Adipocyte (in vitro differentiated cells): ENCODE measurements at regions not wholly inside any gene's neighbourhood (a gene's known extent, or its start where the extent isn't known, plus 50 kb on each side); places are given as distances from the start of the nearest gene placed in this dataset.

Experiments used
- DNase-seq: peaks from one replicate; pipeline ENCODE4 v3.0.0-alpha.2; 2015; ENCODE audit warnings: low read depth
- H3K27me3 ChIP-seq: replicated peaks from 2 replicates; pipeline ENCODE4 v1.7.0; 2013; ENCODE audit warnings: mild to moderate bottlenecking, low read length, moderate library complexity; ENCODE audit not compliant: control insufficient read depth, insufficient read depth
- H3K36me3 ChIP-seq: 2 replicates; pipeline ENCODE4 v1.7.0; 2013; ENCODE audit warnings: low read length, mild to moderate bottlenecking, moderate library complexity; ENCODE audit not compliant: control insufficient read depth, insufficient read depth, severe bottlenecking
- H3K4me1 ChIP-seq: 2 replicates; pipeline ENCODE4 v1.7.0; 2013; ENCODE audit warnings: mild to moderate bottlenecking, low read length, moderate library complexity; ENCODE audit not compliant: control insufficient read depth, insufficient read depth
- H3K4me3 ChIP-seq: 2 replicates; pipeline ENCODE4 v1.7.0; 2013; ENCODE audit warnings: mild to moderate bottlenecking, low read length, moderate library complexity
- H3K9ac ChIP-seq: 2 replicates; pipeline ENCODE4 v1.7.0; 2013; ENCODE audit warnings: mild to moderate bottlenecking, low read length, moderate library complexity
- H3K9me3 ChIP-seq: 2 replicates; pipeline ENCODE4 v1.7.0; 2013; ENCODE audit warnings: mild to moderate bottlenecking, low read length, moderate library complexity; ENCODE audit not compliant: control insufficient read depth

GRCh38 chr4:178415925-178416324 lies 973.7 kb upstream of the AGA start:
- Histone ChIP-seq H3K9ac (no peak overlapping the region), H3K36me3 (no peaks in the 10 kb centered on the region), H3K9me3 (no peaks in the 10 kb centered on the region), H3K27me3 (no peaks in the 10 kb centered on the region), H3K4me3 (no peak overlapping the region), H3K4me1 (no peaks in the 10 kb centered on the region)
- DNase-seq = no peak

- DNase-seq = no peak
- H3K4me1 ChIP-seq = no peaks in the 10 kb centered on the region
- no peaks in the 10 kb centered on the region for H3K9me3 ChIP-seq
- no peak overlapping the region for H3K9ac ChIP-seq
- H3K4me3 ChIP-seq = no peak overlapping the region
- H3K27me3 ChIP-seq = no peaks in the 10 kb centered on the region
- H3K36me3 ChIP-seq = no peaks in the 10 kb centered on the region
Measured at GRCh38 chr4:178423366-178423765, 981.1 kb upstream of the AGA start.

- Histone ChIP-seq H3K9ac (no peak overlapping the region), H3K4me3 (no peak overlapping the region), H3K4me1 (no peaks in the 10 kb centered on the region), H3K36me3 (no peaks in the 10 kb centered on the region), H3K27me3 (no peaks in the 10 kb centered on the region), H3K9me3 (no peaks in the 10 kb centered on the region)
- DNase-seq = no peak
Measured at GRCh38 chr4:178426871-178427270, 984.6 kb upstream of the AGA start.

GRCh38 chr4:178427663-178428062 lies 985.4 kb upstream of the AGA start:
- no peaks in the 10 kb centered on the region for H3K36me3 ChIP-seq

GRCh38 chr4:178448372-178449035 lies 1006.3 kb upstream of the AGA start:
- Histone ChIP-seq H3K27me3 (no peaks in the 10 kb centered on the region), H3K4me1 (no peaks in the 10 kb centered on the region)

More at GRCh38 chr4:178427663-178428062, 985.4 kb upstream of the AGA start:
- DNase-seq = no peak
- Histone ChIP-seq H3K9me3 (no peaks in the 10 kb centered on the region), H3K4me3 (no peak overlapping the region), H3K4me1 (no peaks in the 10 kb centered on the region), H3K27me3 (no peaks in the 10 kb centered on the region), H3K9ac (no peak overlapping the region)

GRCh38 chr4:178450614-178451013 lies 1008.4 kb upstream of the AGA start:
- no peak for DNase-seq
- Histone ChIP-seq H3K4me1 (no peaks in the 10 kb centered on the region), H3K4me3 (no peak overlapping the region), H3K9me3 (no peaks in the 10 kb centered on the region), H3K9ac (no peak overlapping the region), H3K36me3 (no peaks in the 10 kb centered on the region), H3K27me3 (no peaks in the 10 kb centered on the region)

More at GRCh38 chr4:178448372-178449035, 1006.3 kb upstream of the AGA start:
- Histone ChIP-seq H3K9me3 (peaks cover 5% of the 10 kb centered on the region), H3K36me3 (no peaks in the 10 kb centered on the region), H3K4me3 (no peak overlapping the region), H3K9ac (no peak overlapping the region)
- no peak for DNase-seq

GRCh38 chr4:178453057-178453456 lies 1010.8 kb upstream of the AGA start:
- H3K9ac ChIP-seq = no peak overlapping the region
- H3K27me3 ChIP-seq = no peaks in the 10 kb centered on the region
- DNase-seq = no peak
- H3K4me1 ChIP-seq = no peaks in the 10 kb centered on the region
- H3K36me3 ChIP-seq = no peaks in the 10 kb centered on the region
- H3K9me3 ChIP-seq = no peaks in the 10 kb centered on the region
- H3K4me3 ChIP-seq = no peak overlapping the region

- H3K9me3 ChIP-seq = peaks cover 3% of the 10 kb centered on the region
- no peaks in the 10 kb centered on the region for H3K4me1 ChIP-seq
- no peaks in the 10 kb centered on the region for H3K36me3 ChIP-seq
- H3K4me3 ChIP-seq = no peak overlapping the region
- no peaks in the 10 kb centered on the region for H3K27me3 ChIP-seq
- H3K9ac ChIP-seq = no peak overlapping the region
- no peak for DNase-seq
Measured at GRCh38 chr4:178457286-178457685, 1015.0 kb upstream of the AGA start.

GRCh38 chr4:178462710-178463109 lies 1020.5 kb upstream of the AGA start:
- Histone ChIP-seq H3K4me3 (no peak overlapping the region), H3K4me1 (no peaks in the 10 kb centered on the region), H3K27me3 (no peaks in the 10 kb centered on the region), H3K36me3 (no peaks in the 10 kb centered on the region), H3K9me3 (peaks cover 3% of the 10 kb centered on the region), H3K9ac (no peak overlapping the region)
- no peak for DNase-seq

- H3K9ac ChIP-seq = no peak overlapping the region
- H3K4me1 ChIP-seq = no peaks in the 10 kb centered on the region
- no peak overlapping the region for H3K4me3 ChIP-seq
- DNase-seq = no peak
- H3K27me3 ChIP-seq = no peaks in the 10 kb centered on the region
- H3K36me3 ChIP-seq = no peaks in the 10 kb centered on the region
- H3K9me3 ChIP-seq = peaks cover 3% of the 10 kb centered on the region
Measured at GRCh38 chr4:178463747-178464146, 1021.5 kb upstream of the AGA start.

GRCh38 chr4:178470996-178471784 lies 1029.0 kb upstream of the AGA start:
- Histone ChIP-seq H3K4me3 (no peak overlapping the region), H3K4me1 (no peaks in the 10 kb centered on the region), H3K9me3 (no peaks in the 10 kb centered on the region), H3K36me3 (no peaks in the 10 kb centered on the region), H3K27me3 (no peaks in the 10 kb centered on the region), H3K9ac (no peak overlapping the region)
- no peak for DNase-seq
